K562 (cell line): ENCODE measurements at regions not wholly inside any gene's neighbourhood (a gene's known extent, or its start where the extent isn't known, plus 50 kb on each side); places are given as distances from the start of the nearest gene placed in this dataset.

ENCODE experiments used
- ASH1L ChIP-seq: fragments of 450-650 bp; IDR thresholded peaks from 2 replicates; pipeline ENCODE4 v1.6.1; 2018; ENCODE audit warnings: borderline replicate concordance, mild to moderate bottlenecking, low read depth; ENCODE audit not compliant: partially characterized antibody
- CBX2 ChIP-seq: fragments of 200-600 bp; sonication (generic); IDR thresholded peaks from one replicate; pipeline ENCODE4 v1.6.1; 2012; ENCODE audit warnings: mild to moderate bottlenecking, low read length, inconsistent platforms; ENCODE audit not compliant: insufficient read depth, poor library complexity, severe bottlenecking
- CEBPG ChIP-seq, 3 experiments: fragments of 200-800 bp in 1 of 3; sonication (Bioruptor generic) in 1 of 3; sonication (generic) in 1 of 3; formaldehyde crosslinking in 1 of 3; IDR thresholded peaks in 2 of 3; conservative IDR thresholded peaks in 1 of 3; 2 replicates each; pipeline versions ENCODE4 v1.6.1 to v1.8.0; 2016 to 2022; ENCODE audit warnings: missing compliant biosample characterization in 2 of 3, missing genetic modification characterization in 2 of 3, mild to moderate bottlenecking in 1 of 3, missing genetic modification reagents in 1 of 3
- CTBP1 ChIP-seq: fragments of 450-650 bp; IDR thresholded peaks from 2 replicates; pipeline ENCODE4 v1.6.1; 2016; ENCODE audit warnings: borderline replicate concordance
- FOXA1 ChIP-seq: fragments of 450-650 bp; IDR thresholded peaks from 2 replicates; pipeline ENCODE4 v1.6.1; 2016; ENCODE audit warnings: mild to moderate bottlenecking, borderline replicate concordance
- HCFC1 ChIP-seq: IDR thresholded peaks from 2 replicates; pipeline ENCODE4 v1.6.1; 2012; ENCODE audit warnings: low read depth, low read length, improper control_type of control experiment
- KLF10 ChIP-seq: fragments of 250-450 bp; sonication (Bioruptor Pico); IDR thresholded peaks from 2 replicates; pipeline ENCODE4 v1.6.1; 2021; ENCODE audit warnings: matching md5 sums
- MAFK ChIP-seq: IDR thresholded peaks from 2 replicates; pipeline ENCODE4 v1.6.1; 2011; ENCODE audit warnings: low read length, improper control_type of control experiment
- MAZ ChIP-seq, 2 experiments: fragments of 450-650 bp in 1 of 2; sonication (generic) in 1 of 2; formaldehyde crosslinking; IDR thresholded peaks in 1 of 2; conservative IDR thresholded peaks in 1 of 2; 2 replicates each; pipeline versions ENCODE4 v1.4.0 to v1.5.0; 2020; ENCODE audit warnings: mild to moderate bottlenecking in 1 of 2, missing genetic modification reagents in 1 of 2
- NFIX ChIP-seq: fragments of 250-450 bp; sonication (Bioruptor Pico); IDR thresholded peaks from 2 replicates; pipeline ENCODE4 v1.4.0; 2020; ENCODE audit warnings: low read depth, mild to moderate bottlenecking, moderate library complexity
- NFRKB ChIP-seq: fragments of 450-650 bp; IDR thresholded peaks from 2 replicates; pipeline ENCODE4 v1.6.1; 2016; ENCODE audit warnings: low read depth
- PYGO2 ChIP-seq: fragments of 450-650 bp; IDR thresholded peaks from 2 replicates; pipeline ENCODE4 v1.6.1; 2016; ENCODE audit warnings: mild to moderate bottlenecking, missing genetic modification characterization, moderate library complexity, missing compliant biosample characterization
- SOX6 ChIP-seq: fragments of 450-650 bp; IDR thresholded peaks from 2 replicates; pipeline ENCODE4 v1.6.1; 2014; ENCODE audit warnings: mild to moderate bottlenecking
- SRSF1 ChIP-seq: fragments of 200-400 bp; formaldehyde crosslinking; IDR thresholded peaks from 2 replicates; pipeline ENCODE4 v1.6.1; 2017; ENCODE audit warnings: mild to moderate bottlenecking, low read depth, low read length, moderate library complexity
- THRAP3 ChIP-seq: fragments of 450-650 bp; IDR thresholded peaks from 2 replicates; pipeline ENCODE4 v1.6.1; 2016; ENCODE audit warnings: mild to moderate bottlenecking, inconsistent platforms, borderline replicate concordance
- TOE1 ChIP-seq, 2 experiments: fragments of 450-650 bp in 1 of 2; sonication (generic) in 1 of 2; formaldehyde crosslinking in 1 of 2; IDR thresholded peaks; 2 replicates each; pipeline versions ENCODE4 v1.7.1 to v1.8.0; 2016 to 2022; ENCODE audit warnings: borderline replicate concordance in 2 of 2, mild to moderate bottlenecking in 2 of 2, antibody characterized with exemption in 1 of 2, inconsistent platforms in 1 of 2, low read depth in 1 of 2, missing genetic modification reagents in 1 of 2, moderate library complexity in 1 of 2
- XRCC4 ChIP-seq: IDR thresholded peaks from one replicate; pipeline ENCODE4 v1.6.1; 2011; ENCODE audit not compliant: insufficient read depth, insufficient read length; ENCODE audit errors: extremely low read depth
- ZC3H4 ChIP-seq: sonication (generic); formaldehyde crosslinking; IDR thresholded peaks from 2 replicates; pipeline ENCODE4 v1.9.0; 2021; ENCODE audit warnings: missing genetic modification reagents, borderline replicate concordance
- ZNF253 ChIP-seq: fragments of 250-450 bp; sonication (Bioruptor Pico); conservative IDR thresholded peaks from 2 replicates; pipeline ENCODE4 v1.6.1; 2021; ENCODE audit warnings: mild to moderate bottlenecking
- ZNF57 ChIP-seq: fragments of 450-650 bp; formaldehyde crosslinking; IDR thresholded peaks from 2 replicates; pipeline ENCODE4 v1.4.0; 2020; ENCODE audit warnings: mild to moderate bottlenecking, moderate library complexity
- TF ChIP-seq, protein P1 (sequence below): fragments of 450-650 bp; IDR thresholded peaks from 2 replicates; pipeline ENCODE4 v1.6.1; 2016
- TF ChIP-seq, protein P2 (sequence below): fragments of 450-650 bp; formaldehyde crosslinking; IDR thresholded peaks from 2 replicates; pipeline ENCODE4 v1.4.0; 2022; ENCODE audit warnings: missing genetic modification characterization
- TF ChIP-seq, protein P3 (sequence below): fragments of 250-450 bp; sonication (Bioruptor Pico); IDR thresholded peaks from 2 replicates; pipeline ENCODE4 v1.4.0; 2020; ENCODE audit warnings: mild to moderate bottlenecking, moderate library complexity
- TF ChIP-seq, protein P4 (sequence below): fragments of 250-450 bp; sonication (Bioruptor Pico); IDR thresholded peaks from 2 replicates; pipeline ENCODE4 v1.8.0; 2022; ENCODE audit warnings: moderate library complexity, mild to moderate bottlenecking, inconsistent platforms

DNA sequence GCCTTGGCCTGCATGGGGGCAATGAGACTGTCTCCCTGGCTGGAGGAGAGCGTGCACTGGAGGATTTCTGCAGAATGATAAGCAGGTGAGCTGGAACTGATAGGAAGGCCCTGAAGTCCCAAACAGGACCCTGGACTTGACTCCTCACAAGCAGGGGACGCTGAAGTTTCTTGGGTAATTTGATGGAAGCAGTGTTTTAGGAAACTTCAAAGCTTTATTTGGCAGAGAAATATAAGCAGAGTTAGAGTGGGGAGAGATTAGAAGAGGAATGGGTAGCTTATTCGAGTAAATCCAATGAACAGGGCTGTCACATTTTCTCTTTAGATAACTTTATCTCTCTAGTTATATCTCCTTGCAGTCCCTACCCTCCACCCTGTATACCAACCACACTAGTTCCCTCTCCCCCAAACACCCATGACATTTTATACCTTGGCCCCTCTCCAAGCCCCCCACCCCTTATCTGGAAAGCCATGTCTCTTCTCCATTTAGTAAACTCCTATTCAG lies 73.6 kb upstream of the IGFBP5 start (continued):
- TF ChIP-seq ZC3H4 (CRISPR knock-in tag) (no peak), ASH1L (no peak), ZNF253 (CRISPR knock-in tag) (no peak), PYGO2 (no peak), HCFC1 (no peak), XRCC4 (no peak), CTBP1 (peak; percentile 59; the same call in 1 of the 2 replicates), SOX6 (no peak; the same call in 1 of the 2 replicates), KLF10 (CRISPR knock-in tag) (no peak), CEBPG (CRISPR knock-in tag; IDR thresholded peaks at IDR 0.05) (no peak), CEBPG (tag; conservative IDR thresholded peaks at IDR 0.05 in 1 of 2, IDR thresholded peaks at IDR 0.05 in 1 of 2) (no peak), THRAP3 (no peak), SRSF1 (no peak), NFRKB (no peak), MAZ (CRISPR knock-in tag; conservative IDR thresholded peaks at IDR 0.05 in 1 of 2, IDR thresholded peaks at IDR 0.05 in 1 of 2) (no peak), ZNF57 (CRISPR knock-in tag) (no peak), TOE1 (IDR thresholded peaks at IDR 0.05; ENCODE audit: borderline replicate concordance) (no peak), TOE1 (CRISPR knock-in tag; IDR thresholded peaks at IDR 0.05; ENCODE audit: borderline replicate concordance, low read depth) (no peak), CBX2 (no peak), NFIX (CRISPR knock-in tag) (no peak), FOXA1 (no peak), MAFK (no peak)
- TF ChIP-seq, protein P1, sequence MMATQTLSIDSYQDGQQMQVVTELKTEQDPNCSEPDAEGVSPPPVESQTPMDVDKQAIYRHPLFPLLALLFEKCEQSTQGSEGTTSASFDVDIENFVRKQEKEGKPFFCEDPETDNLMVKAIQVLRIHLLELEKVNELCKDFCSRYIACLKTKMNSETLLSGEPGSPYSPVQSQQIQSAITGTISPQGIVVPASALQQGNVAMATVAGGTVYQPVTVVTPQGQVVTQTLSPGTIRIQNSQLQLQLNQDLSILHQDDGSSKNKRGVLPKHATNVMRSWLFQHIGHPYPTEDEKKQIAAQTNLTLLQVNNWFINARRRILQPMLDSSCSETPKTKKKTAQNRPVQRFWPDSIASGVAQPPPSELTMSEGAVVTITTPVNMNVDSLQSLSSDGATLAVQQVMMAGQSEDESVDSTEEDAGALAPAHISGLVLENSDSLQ: peak; percentile 10; the same call in 1 of the 2 replicates
- TF ChIP-seq, protein P2, sequence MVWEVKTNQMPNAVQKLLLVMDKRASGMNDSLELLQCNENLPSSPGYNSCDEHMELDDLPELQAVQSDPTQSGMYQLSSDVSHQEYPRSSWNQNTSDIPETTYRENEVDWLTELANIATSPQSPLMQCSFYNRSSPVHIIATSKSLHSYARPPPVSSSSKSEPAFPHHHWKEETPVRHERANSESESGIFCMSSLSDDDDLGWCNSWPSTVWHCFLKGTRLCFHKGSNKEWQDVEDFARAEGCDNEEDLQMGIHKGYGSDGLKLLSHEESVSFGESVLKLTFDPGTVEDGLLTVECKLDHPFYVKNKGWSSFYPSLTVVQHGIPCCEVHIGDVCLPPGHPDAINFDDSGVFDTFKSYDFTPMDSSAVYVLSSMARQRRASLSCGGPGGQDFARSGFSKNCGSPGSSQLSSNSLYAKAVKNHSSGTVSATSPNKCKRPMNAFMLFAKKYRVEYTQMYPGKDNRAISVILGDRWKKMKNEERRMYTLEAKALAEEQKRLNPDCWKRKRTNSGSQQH: no peak
- TF ChIP-seq, protein P3, sequence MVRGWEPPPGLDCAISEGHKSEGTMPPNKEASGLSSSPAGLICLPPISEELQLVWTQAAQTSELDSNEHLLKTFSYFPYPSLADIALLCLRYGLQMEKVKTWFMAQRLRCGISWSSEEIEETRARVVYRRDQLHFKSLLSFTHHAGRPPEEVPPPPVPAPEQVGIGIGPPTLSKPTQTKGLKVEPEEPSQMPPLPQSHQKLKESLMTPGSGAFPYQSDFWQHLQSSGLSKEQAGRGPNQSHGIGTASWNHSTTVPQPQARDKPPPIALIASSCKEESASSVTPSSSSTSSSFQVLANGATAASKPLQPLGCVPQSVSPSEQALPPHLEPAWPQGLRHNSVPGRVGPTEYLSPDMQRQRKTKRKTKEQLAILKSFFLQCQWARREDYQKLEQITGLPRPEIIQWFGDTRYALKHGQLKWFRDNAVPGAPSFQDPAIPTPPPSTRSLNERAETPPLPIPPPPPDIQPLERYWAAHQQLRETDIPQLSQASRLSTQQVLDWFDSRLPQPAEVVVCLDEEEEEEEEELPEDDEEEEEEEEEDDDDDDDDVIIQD (CRISPR knock-in tag): no peak
- TF ChIP-seq, protein P4, sequence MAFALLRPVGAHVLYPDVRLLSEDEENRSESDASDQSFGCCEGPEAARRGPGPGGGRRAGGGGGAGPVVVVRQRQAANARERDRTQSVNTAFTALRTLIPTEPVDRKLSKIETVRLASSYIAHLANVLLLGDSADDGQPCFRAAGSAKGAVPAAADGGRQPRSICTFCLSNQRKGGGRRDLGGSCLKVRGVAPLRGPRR (CRISPR knock-in tag): no peak
